ENCODE measurements at regions not wholly inside any gene's neighbourhood (a gene's known extent, or its start where the extent isn't known, plus 50 kb on each side); places are given as distances from the start of the nearest gene placed in this dataset.

DNA sequence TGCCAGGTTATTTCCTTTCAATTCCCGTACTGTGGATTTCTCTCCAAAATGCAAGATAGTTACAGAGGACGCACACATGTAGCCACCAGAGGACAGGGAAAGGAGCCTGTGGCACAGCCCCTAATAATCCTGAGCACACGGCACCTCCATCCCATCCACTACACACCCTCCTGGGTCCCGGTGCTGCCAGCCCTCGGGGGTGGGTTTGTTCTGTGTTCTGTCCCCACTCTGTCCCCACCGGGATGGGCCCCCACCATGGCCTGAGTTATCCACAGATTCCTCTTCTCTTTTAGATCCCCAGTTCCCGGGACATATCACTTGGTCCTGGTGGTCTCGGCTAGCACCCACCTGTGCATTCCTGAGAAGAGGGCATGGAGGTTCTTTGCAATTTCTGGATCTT lies 196.9 kb upstream of the PPP2R2D start:
- TF ChIP-seq, protein P1, sequence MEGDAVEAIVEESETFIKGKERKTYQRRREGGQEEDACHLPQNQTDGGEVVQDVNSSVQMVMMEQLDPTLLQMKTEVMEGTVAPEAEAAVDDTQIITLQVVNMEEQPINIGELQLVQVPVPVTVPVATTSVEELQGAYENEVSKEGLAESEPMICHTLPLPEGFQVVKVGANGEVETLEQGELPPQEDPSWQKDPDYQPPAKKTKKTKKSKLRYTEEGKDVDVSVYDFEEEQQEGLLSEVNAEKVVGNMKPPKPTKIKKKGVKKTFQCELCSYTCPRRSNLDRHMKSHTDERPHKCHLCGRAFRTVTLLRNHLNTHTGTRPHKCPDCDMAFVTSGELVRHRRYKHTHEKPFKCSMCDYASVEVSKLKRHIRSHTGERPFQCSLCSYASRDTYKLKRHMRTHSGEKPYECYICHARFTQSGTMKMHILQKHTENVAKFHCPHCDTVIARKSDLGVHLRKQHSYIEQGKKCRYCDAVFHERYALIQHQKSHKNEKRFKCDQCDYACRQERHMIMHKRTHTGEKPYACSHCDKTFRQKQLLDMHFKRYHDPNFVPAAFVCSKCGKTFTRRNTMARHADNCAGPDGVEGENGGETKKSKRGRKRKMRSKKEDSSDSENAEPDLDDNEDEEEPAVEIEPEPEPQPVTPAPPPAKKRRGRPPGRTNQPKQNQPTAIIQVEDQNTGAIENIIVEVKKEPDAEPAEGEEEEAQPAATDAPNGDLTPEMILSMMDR (IDR thresholded peaks at IDR 0.05), result no peak
- TF ChIP-seq POLR2A (IDR thresholded peaks at IDR 0.05), result no peak
